HCT116 (cell line): ENCODE measurements at regions not wholly inside any gene's neighbourhood (a gene's known extent, or its start where the extent isn't known, plus 50 kb on each side); places are given as distances from the start of the nearest gene placed in this dataset.

ENCODE experiments used
- ATAC-seq: fragments of 200-7000 bp; cut with Tn5 transposase; 2 replicates; pipeline ENCODE4 v1.9.1; 2020; ENCODE audit warnings: mild to moderate bottlenecking, moderate library complexity
- BruUV-seq: library from RNA; stranded (reverse); fragments of 400-500 nt; replicated peaks from 2 replicates; lab custom pipeline; 2021; lab: Mats Ljungman, UMichigan
- CTCF ChIA-PET: fragments of 300-600 bp; sonication (Branson Sonifier 250); formaldehyde crosslinking; loops from one replicate; lab custom pipeline; 2021; ENCODE audit warnings: antibody characterized with exemption; lab: Charles Lee
- POLR2A ChIA-PET: fragments of 300-600, 350-600 bp; sonication (Branson Sonifier 250); formaldehyde crosslinking; loops from one replicate; lab custom pipeline; 2021; ENCODE audit warnings: antibody characterized with exemption; lab: Charles Lee
- RAD21 ChIA-PET, 2 experiments: fragments of 300-600 bp; sonication (Branson Sonifier 250); formaldehyde crosslinking; loops; one replicate each; lab custom pipeline; 2023; ENCODE audit warnings: low total read pairs in 2 of 2; ENCODE audit not compliant: uncharacterized antibody in 2 of 2, unreplicated experiment in 2 of 2, low non-redundant PET in 1 of 2; lab: Charles Lee
- DNase-seq: peaks from one replicate; pipeline ENCODE4 v3.0.0-alpha.2; 2010; ENCODE audit warnings: low read depth, low spot score
- H2AFZ ChIP-seq: fragments of 200-600 bp; shearing (Covaris generic), sonication (generic); 2 replicates; pipeline ENCODE4 v1.6.1; 2017; ENCODE audit warnings: low read depth, mixed run types, mixed read lengths, antibody characterized with exemption, low read length; ENCODE audit not compliant: poor library complexity, severe bottlenecking
- H3K27ac ChIP-seq: 2 replicates; pipeline ENCODE4 v1.5.1; 2012; ENCODE audit warnings: low read depth, low read length
- H3K27me3 ChIP-seq: fragments of 200-600 bp; sonication (generic); 2 replicates; pipeline ENCODE4 v1.6.1; 2016; ENCODE audit warnings: mixed run types, low read length, mixed read lengths; ENCODE audit not compliant: insufficient read depth
- H3K36me3 ChIP-seq, 2 experiments: fragments of 200-500 bp in 1 of 2; fragments of 200-600 bp in 1 of 2; sonication (Bioruptor generic) in 1 of 2; sonication (generic) in 1 of 2; 2 replicates each; pipeline versions ENCODE4 v1.5.1 to v1.6.1; 2014 to 2016; ENCODE audit warnings: low read length in 2 of 2, inconsistent platforms in 1 of 2, mixed read lengths in 1 of 2, mixed run types in 1 of 2; ENCODE audit not compliant: insufficient read depth in 2 of 2, control insufficient read depth in 1 of 2
- H3K4me1 ChIP-seq, 2 experiments: fragments of 200-600 bp in 1 of 2; sonication (generic) in 1 of 2; 2 replicates each; pipeline versions ENCODE4 v1.5.1 to v1.6.1; 2012 to 2017; ENCODE audit warnings: low read length in 2 of 2, inconsistent platforms in 1 of 2, mild to moderate bottlenecking in 1 of 2, mixed read lengths in 1 of 2, mixed run types in 1 of 2, moderate library complexity in 1 of 2; ENCODE audit not compliant: insufficient read depth in 2 of 2, control insufficient read depth in 1 of 2
- H3K4me2 ChIP-seq: fragments of 200-600 bp; sonication (generic); 2 replicates; pipeline ENCODE4 v1.6.1; 2017; ENCODE audit warnings: mixed run types, low read length, mixed read lengths
- H3K4me3 ChIP-seq, 2 experiments: fragments of 200-600 bp in 1 of 2; sonication (generic) in 1 of 2; replicated peaks in 1 of 2; 2 replicates each; pipeline ENCODE4 v1.5.1; 2011 to 2016; ENCODE audit warnings: low read length in 2 of 2, control low read depth in 1 of 2, low read depth in 1 of 2, mild to moderate bottlenecking in 1 of 2, mixed read lengths in 1 of 2, mixed run types in 1 of 2
- H3K79me2 ChIP-seq: fragments of 200-600 bp; sonication (generic); 2 replicates; pipeline ENCODE4 v1.6.1; 2017; ENCODE audit warnings: mild to moderate bottlenecking, mixed run types, low read length, moderate library complexity, mixed read lengths; ENCODE audit not compliant: insufficient read depth
- H3K9ac ChIP-seq: fragments of 200-600 bp; sonication (generic); 2 replicates; pipeline ENCODE4 v1.6.1; 2016; ENCODE audit warnings: low read length, mixed read lengths
- H3K9me2 ChIP-seq: fragments of 200-600 bp; sonication (generic), shearing (Covaris generic); 2 replicates; pipeline ENCODE4 v1.6.1; 2017; ENCODE audit warnings: mixed run types, mild to moderate bottlenecking, moderate library complexity; ENCODE audit not compliant: insufficient read depth
- H3K9me3 ChIP-seq, 2 experiments: fragments of 200-500 bp in 1 of 2; fragments of 200-600 bp in 1 of 2; sonication (Bioruptor generic) in 1 of 2; sonication (generic) in 1 of 2; 2 replicates each; pipeline ENCODE4 v1.6.1; 2014 to 2017; ENCODE audit warnings: low read length in 2 of 2, mixed read lengths in 2 of 2, inconsistent platforms in 1 of 2, low read depth in 1 of 2, mild to moderate bottlenecking in 1 of 2, mixed run types in 1 of 2, moderate library complexity in 1 of 2; ENCODE audit not compliant: control insufficient read depth in 1 of 2, insufficient read depth in 1 of 2
- H4K20me1 ChIP-seq: fragments of 200-600 bp; sonication (generic), shearing (Covaris generic); 2 replicates; pipeline ENCODE4 v1.6.1; 2017; ENCODE audit warnings: mixed run types, mild to moderate bottlenecking, moderate library complexity; ENCODE audit not compliant: insufficient read depth
- CEBPB ChIP-seq: IDR thresholded peaks from 2 replicates; pipeline ENCODE4 v1.6.1; 2012; ENCODE audit warnings: low read depth
- EGR1 ChIP-seq: IDR thresholded peaks from 2 replicates; pipeline ENCODE4 v1.6.1; 2012; ENCODE audit warnings: low read depth
- ELF1 ChIP-seq: IDR thresholded peaks from 2 replicates; pipeline ENCODE4 v1.6.1; 2012; ENCODE audit warnings: low read depth, borderline replicate concordance
- EZH2 ChIP-seq: fragments of 200-600 bp; sonication (generic); IDR thresholded peaks from 2 replicates; pipeline ENCODE4 v1.6.1; 2017; ENCODE audit warnings: antibody characterized with exemption, mixed run types
- EZH2phosphoT487 ChIP-seq: fragments of 200-600 bp; IDR thresholded peaks from 2 replicates; pipeline ENCODE4 v1.6.1; 2018; ENCODE audit warnings: antibody characterized with exemption, borderline replicate concordance
- FOSL1 ChIP-seq: IDR thresholded peaks from 2 replicates; pipeline ENCODE4 v1.6.1; 2012; ENCODE audit warnings: low read depth
- JUND ChIP-seq: IDR thresholded peaks from 2 replicates; pipeline ENCODE4 v1.6.1; 2012
- POLR2AphosphoS5 ChIP-seq: IDR thresholded peaks from 2 replicates; pipeline ENCODE4 v1.6.1; 2011; ENCODE audit warnings: mild to moderate bottlenecking, low read depth, low read length, moderate library complexity
- SP1 ChIP-seq: IDR thresholded peaks from 2 replicates; pipeline ENCODE4 v1.6.1; 2012; ENCODE audit warnings: low read depth
- SRF ChIP-seq: IDR thresholded peaks from 2 replicates; pipeline ENCODE4 v1.6.1; 2012; ENCODE audit warnings: low read depth
- YY1 ChIP-seq: IDR thresholded peaks from 2 replicates; pipeline ENCODE4 v1.6.1; 2011; ENCODE audit warnings: low read length, low read depth, moderate library complexity, mild to moderate bottlenecking; ENCODE audit not compliant: insufficient replicate concordance; ENCODE audit errors: extremely low read depth
- ZFX ChIP-seq: fragments of 450-650 bp; IDR thresholded peaks from 2 replicates; pipeline ENCODE4 v1.6.1; 2017
- ZNF274 ChIP-seq: fragments of 200-500 bp; sonication (Bioruptor generic); IDR thresholded peaks from 2 replicates; pipeline ENCODE4 v1.6.1; 2014; ENCODE audit warnings: mild to moderate bottlenecking, low read depth, low read length, inconsistent platforms
- intact Hi-C: fragments of 100-400 bp; cut with micrococcal nuclease; formaldehyde crosslinking; loops from 2 replicates; pipeline ENCODE4 v1.10.0; 2022
- TF ChIP-seq, protein P1 (sequence below): IDR thresholded peaks from 2 replicates; pipeline ENCODE4 v1.6.1; 2012
- TF ChIP-seq, protein P2 (sequence below), 3 experiments: fragments of 200-600 bp in 1 of 3; sonication (generic) in 1 of 3; IDR thresholded peaks in 2 of 3; conservative IDR thresholded peaks in 1 of 3; 2 replicates each; pipeline ENCODE4 v1.5.1; 2012 to 2017; ENCODE audit warnings: low read depth in 2 of 3, low read length in 2 of 3, antibody characterized with exemption in 1 of 3, borderline replicate concordance in 1 of 3, control low read depth in 1 of 3, mild to moderate bottlenecking in 1 of 3, mixed read lengths in 1 of 3, mixed run types in 1 of 3, moderate library complexity in 1 of 3; ENCODE audit not compliant: insufficient read depth in 1 of 3
- TF ChIP-seq, protein P3 (sequence below): IDR thresholded peaks from 2 replicates; pipeline ENCODE4 v1.6.1; 2012
- TF ChIP-seq, protein P4 (sequence below): IDR thresholded peaks from 2 replicates; pipeline ENCODE4 v1.6.1; 2012; ENCODE audit warnings: low read depth

DNA sequence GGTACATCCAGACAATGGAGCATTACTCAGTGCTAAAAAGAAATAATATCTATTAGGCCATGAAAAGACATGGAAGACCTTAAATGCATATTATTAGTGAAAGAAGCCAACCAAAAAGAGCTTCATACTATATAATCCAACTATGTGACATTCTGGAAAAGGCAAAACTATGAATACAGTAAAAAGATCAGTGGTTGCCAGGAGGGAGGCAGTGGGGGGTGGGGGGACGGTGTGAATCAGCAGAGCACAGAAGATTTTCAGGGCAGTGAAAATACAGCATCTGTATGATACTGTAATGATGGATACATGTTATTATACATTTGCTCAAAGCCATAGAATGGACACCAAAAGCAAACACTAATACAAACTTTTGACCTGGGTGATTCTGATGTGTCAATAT lies 339.4 kb upstream of the SNX7 start (continued):
- TF ChIP-seq EZH2phosphoT487 (no peak), YY1 (no peak), CEBPB (no peak), POLR2AphosphoS5 (no peak), JUND (no peak)
- TF ChIP-seq, protein P1, sequence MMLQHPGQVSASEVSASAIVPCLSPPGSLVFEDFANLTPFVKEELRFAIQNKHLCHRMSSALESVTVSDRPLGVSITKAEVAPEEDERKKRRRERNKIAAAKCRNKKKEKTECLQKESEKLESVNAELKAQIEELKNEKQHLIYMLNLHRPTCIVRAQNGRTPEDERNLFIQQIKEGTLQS, result no peak

DNA sequence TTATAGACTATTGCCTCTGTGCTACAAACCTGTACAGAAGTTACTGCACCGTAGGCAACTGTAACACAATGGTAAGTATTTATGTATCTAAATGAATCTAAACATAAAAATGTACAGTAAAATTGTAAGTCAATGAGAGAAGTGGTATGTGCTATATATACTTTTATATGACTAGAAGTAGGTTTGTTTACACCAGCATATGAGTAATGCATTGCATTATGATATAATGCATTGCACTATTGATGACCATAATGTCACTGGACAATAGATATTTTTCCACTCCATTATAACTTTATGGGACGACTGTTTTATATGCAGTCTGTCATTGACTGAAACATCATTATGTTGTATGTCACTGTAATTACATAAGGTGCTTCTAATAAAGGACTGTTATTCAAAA lies 340.3 kb upstream of the SNX7 start:
- POLR2A ChIA-PET, result no interaction called here
- Histone ChIP-seq H2AFZ (peak overlapping the region; percentile 7), H3K79me2 (no peaks in the 10 kb centered on the region), H3K9me2 (no peaks in the 10 kb centered on the region), H3K27ac (no peak overlapping the region), H3K9ac (no peak overlapping the region), H3K9me3 (no peaks in the 10 kb centered on the region), H3K36me3 (no peaks in the 10 kb centered on the region), H3K4me2 (no peak overlapping the region), H4K20me1 (no peaks in the 10 kb centered on the region), H3K4me1 (peaks cover 35 to 46% of the 10 kb centered on the region in 2 experiments), H3K4me3 (no peak overlapping the region), H3K27me3 (no peaks in the 10 kb centered on the region)
- no peak for ATAC-seq
- RAD21 ChIA-PET, result interaction anchor here in 1 of 2 experiments (0.8 kb wide), 1 partner anchor 302 kb away, joined by 3 read pairs; no protein-coding TSS in a partner anchor
- no peak for DNase-seq
- intact Hi-C loops, result no loop called here
- BruUV-seq, result no TSS peak
- CTCF ChIA-PET, result no interaction called here
- no peak for TF ChIP-seq EZH2
- TF ChIP-seq EGR1, result no peak
- TF ChIP-seq ZNF274, result no peak
- TF ChIP-seq, protein P1, result no peak
- no peak for TF ChIP-seq FOSL1
- TF ChIP-seq, protein P2, sequence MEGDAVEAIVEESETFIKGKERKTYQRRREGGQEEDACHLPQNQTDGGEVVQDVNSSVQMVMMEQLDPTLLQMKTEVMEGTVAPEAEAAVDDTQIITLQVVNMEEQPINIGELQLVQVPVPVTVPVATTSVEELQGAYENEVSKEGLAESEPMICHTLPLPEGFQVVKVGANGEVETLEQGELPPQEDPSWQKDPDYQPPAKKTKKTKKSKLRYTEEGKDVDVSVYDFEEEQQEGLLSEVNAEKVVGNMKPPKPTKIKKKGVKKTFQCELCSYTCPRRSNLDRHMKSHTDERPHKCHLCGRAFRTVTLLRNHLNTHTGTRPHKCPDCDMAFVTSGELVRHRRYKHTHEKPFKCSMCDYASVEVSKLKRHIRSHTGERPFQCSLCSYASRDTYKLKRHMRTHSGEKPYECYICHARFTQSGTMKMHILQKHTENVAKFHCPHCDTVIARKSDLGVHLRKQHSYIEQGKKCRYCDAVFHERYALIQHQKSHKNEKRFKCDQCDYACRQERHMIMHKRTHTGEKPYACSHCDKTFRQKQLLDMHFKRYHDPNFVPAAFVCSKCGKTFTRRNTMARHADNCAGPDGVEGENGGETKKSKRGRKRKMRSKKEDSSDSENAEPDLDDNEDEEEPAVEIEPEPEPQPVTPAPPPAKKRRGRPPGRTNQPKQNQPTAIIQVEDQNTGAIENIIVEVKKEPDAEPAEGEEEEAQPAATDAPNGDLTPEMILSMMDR (IDR thresholded peaks at IDR 0.05 in 2 of 3, conservative IDR thresholded peaks at IDR 0.05 in 1 of 3; ENCODE audit: borderline replicate concordance in 1 of 3, insufficient read depth in 1 of 3, low read depth in 2 of 3, low read length in 2 of 3), result no peak
- TF ChIP-seq, protein P3, sequence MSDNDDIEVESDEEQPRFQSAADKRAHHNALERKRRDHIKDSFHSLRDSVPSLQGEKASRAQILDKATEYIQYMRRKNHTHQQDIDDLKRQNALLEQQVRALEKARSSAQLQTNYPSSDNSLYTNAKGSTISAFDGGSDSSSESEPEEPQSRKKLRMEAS, result no peak
- TF ChIP-seq POLR2AphosphoS5, result no peak
- no peak for TF ChIP-seq ZFX
- TF ChIP-seq SP1, result no peak
- TF ChIP-seq YY1, result no peak
- TF ChIP-seq CEBPB, result no peak
- TF ChIP-seq ELF1, result no peak
- no peak for TF ChIP-seq SRF
- TF ChIP-seq, protein P4, sequence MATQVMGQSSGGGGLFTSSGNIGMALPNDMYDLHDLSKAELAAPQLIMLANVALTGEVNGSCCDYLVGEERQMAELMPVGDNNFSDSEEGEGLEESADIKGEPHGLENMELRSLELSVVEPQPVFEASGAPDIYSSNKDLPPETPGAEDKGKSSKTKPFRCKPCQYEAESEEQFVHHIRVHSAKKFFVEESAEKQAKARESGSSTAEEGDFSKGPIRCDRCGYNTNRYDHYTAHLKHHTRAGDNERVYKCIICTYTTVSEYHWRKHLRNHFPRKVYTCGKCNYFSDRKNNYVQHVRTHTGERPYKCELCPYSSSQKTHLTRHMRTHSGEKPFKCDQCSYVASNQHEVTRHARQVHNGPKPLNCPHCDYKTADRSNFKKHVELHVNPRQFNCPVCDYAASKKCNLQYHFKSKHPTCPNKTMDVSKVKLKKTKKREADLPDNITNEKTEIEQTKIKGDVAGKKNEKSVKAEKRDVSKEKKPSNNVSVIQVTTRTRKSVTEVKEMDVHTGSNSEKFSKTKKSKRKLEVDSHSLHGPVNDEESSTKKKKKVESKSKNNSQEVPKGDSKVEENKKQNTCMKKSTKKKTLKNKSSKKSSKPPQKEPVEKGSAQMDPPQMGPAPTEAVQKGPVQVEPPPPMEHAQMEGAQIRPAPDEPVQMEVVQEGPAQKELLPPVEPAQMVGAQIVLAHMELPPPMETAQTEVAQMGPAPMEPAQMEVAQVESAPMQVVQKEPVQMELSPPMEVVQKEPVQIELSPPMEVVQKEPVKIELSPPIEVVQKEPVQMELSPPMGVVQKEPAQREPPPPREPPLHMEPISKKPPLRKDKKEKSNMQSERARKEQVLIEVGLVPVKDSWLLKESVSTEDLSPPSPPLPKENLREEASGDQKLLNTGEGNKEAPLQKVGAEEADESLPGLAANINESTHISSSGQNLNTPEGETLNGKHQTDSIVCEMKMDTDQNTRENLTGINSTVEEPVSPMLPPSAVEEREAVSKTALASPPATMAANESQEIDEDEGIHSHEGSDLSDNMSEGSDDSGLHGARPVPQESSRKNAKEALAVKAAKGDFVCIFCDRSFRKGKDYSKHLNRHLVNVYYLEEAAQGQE, result no peak
